Uterus (tissue), 3 donors: ENCODE measurements at regions not wholly inside any gene's neighbourhood (a gene's known extent, or its start where the extent isn't known, plus 50 kb on each side); places are given as distances from the start of the nearest gene placed in this dataset.

Experiments
- DNase-seq, 2 donors: peaks; one replicate each; pipeline ENCODE4 v3.0.0-alpha.2; 2019 to 2020
- H3K27ac ChIP-seq, 2 donors: fragments of 200-600 bp; sonication (generic); 1 replicate in 1 of 2; 2 replicates in 1 of 2; pipeline ENCODE4 v1.5.1; 2016 to 2018
- H3K27me3 ChIP-seq, 2 donors: fragments of 200-600 bp; sonication (generic); one replicate each; pipeline ENCODE4 v1.5.1; 2018 to 2019; ENCODE audit warnings: control low read depth in 1 of 2
- H3K36me3 ChIP-seq, 2 donors: fragments of 200-600 bp; sonication (generic); one replicate each; pipeline ENCODE4 v1.5.1; 2019; ENCODE audit warnings: control low read depth in 1 of 2
- H3K4me1 ChIP-seq, 2 donors: fragments of 200-600 bp; sonication (generic); one replicate each; pipeline ENCODE4 v1.5.1; 2018 to 2019; ENCODE audit warnings: control low read depth in 1 of 2
- H3K4me3 ChIP-seq, 2 donors: fragments of 200-600 bp; sonication (generic); 1 replicate in 1 of 2; 2 replicates in 1 of 2; pipeline ENCODE4 v1.5.1; 2018 to 2019; ENCODE audit warnings: mild to moderate bottlenecking in 1 of 2
- H3K9me3 ChIP-seq, 2 donors: fragments of 200-600 bp; sonication (generic); one replicate each; pipeline ENCODE4 v1.5.1; 2019; ENCODE audit warnings: control low read depth in 1 of 2
- CTCF ChIP-seq, 4 experiments: fragments of 200-600 bp in 2 of 4; fragments of 450-650 bp in 2 of 4; sonication (generic) in 2 of 4; IDR thresholded peaks; one replicate each; pipeline ENCODE4 v1.5.1; 2016 to 2019; ENCODE audit warnings: antibody characterized with exemption in 4 of 4, mild to moderate bottlenecking in 2 of 4, moderate library complexity in 1 of 4
- POLR2A ChIP-seq, 2 donors: fragments of 450-650 bp; IDR thresholded peaks; one replicate each; pipeline ENCODE4 v1.6.1; 2016; ENCODE audit warnings: antibody characterized with exemption in 2 of 2, mild to moderate bottlenecking in 1 of 2, moderate library complexity in 1 of 2
- intact Hi-C: fragments of 100-400 bp; cut with DNase I; formaldehyde crosslinking; loops from one replicate; pipeline ENCODE4 v1.15.1; 2023; ENCODE audit warnings: low total_unique reads
- donor health status: DM: yes; HTN: yes; CAD: no.

DNA sequence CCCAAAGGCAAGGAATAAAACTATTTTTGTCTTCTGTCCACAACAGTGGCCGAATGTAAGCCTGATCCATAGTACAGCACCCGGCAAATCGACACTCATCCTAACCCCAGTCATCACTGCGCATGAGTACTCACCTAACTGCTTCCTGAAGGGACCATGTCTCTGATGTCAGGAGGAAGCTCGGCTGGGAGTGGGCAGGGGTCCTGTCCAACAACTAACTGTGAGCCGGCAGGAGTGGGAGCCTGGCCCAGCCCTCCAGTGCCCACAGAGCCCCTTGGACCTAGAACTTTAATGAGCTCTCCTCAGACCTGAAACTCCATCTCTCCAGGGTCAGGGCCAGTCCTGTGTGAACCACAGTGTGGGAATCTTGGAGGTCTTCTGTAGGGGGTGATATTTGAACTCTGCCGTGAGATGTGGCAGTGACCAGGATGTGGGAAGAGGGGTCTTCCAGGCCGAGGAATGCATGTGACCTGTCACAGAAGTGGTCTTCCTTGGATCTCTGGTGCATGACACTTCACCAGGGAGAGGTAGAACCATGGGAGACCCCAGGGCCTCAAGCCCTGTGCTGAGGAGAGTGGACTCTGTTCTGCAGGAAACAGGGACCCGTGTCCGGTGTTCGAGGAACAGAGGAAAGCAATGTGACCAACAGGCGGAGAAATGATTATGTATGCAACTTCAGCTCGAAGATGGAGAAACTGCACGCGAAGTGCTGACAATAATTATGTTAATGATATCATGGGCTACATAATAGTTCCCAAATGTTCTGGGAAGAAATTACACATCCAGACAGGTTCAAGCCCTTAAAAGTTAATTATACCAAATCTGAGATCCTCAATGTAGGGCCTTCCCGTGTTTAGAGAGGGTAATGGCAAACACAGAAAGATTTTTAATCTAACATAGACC is 240.1 kb upstream of the HDAC4 start:
- H3K4me3 ChIP-seq = no peak overlapping the region

GRCh38 chr2:239640210-239640609 is 239.4 kb upstream of the HDAC4 start:
- H3K4me1 ChIP-seq = no peaks in the 10 kb centered on the region
- no peak overlapping the region for H3K4me3 ChIP-seq
- H3K27me3 ChIP-seq = no peaks in the 10 kb centered on the region
- intact Hi-C loops = no loop called here
- H3K36me3 ChIP-seq = no peaks in the 10 kb centered on the region
- H3K27ac ChIP-seq = no peak overlapping the region
- DNase-seq = no peak
- H3K9me3 ChIP-seq = no peaks in the 10 kb centered on the region
- TF ChIP-seq POLR2A (IDR thresholded peaks at IDR 0.05) = no peak
- no peak for TF ChIP-seq CTCF (IDR thresholded peaks at IDR 0.05)

More for the DNA sequence above, 240.1 kb upstream of the HDAC4 start:
- Histone ChIP-seq H3K27me3 (no peaks in the 10 kb centered on the region), H3K27ac (no peak overlapping the region), H3K4me1 (no peaks in the 10 kb centered on the region), H3K9me3 (no peaks in the 10 kb centered on the region), H3K36me3 (no peaks in the 10 kb centered on the region)
- intact Hi-C loops = no loop called here
- DNase-seq = no peak
- no peak for TF ChIP-seq CTCF (IDR thresholded peaks at IDR 0.05)
- no peak for TF ChIP-seq POLR2A (IDR thresholded peaks at IDR 0.05)

DNA sequence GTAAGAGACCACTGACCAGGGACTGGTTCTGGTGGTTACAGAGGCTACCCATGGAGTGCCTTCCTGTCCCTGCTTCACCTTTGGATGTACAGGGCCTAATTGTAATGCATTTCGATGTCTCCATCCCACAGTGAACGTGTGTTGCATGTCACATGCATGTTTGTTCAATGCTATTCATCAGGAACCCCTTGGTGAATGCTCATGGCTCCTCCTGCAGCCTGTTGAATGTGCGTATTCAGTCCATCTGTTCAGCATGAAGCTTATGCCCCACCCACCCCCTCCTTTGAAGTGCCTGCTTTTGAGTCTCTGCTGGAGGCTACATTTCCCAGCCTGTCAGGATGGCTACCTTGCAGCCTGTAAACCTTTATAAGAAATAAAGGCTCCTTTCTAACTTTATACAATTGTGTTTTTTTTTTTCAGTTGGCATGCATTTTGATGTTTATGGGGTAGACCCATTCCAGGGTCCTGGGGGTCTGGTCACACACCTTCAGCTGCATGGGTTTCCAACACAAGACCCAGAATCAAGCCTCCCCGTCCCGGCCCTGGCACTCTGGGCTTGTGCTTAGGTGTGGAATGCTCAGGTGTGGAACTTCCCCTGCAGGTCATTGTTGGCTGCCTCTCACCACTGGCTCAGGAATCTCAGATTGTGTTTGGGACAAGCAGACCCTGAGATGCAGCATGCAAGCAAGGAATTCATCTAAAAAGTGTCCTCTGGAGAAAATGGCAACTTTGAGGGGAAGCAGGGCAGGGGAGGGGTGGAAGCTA is 238.8 kb upstream of the HDAC4 start:
- Histone ChIP-seq H3K4me3 (no peak overlapping the region), H3K27me3 (no peaks in the 10 kb centered on the region), H3K4me1 (no peaks in the 10 kb centered on the region), H3K36me3 (no peaks in the 10 kb centered on the region), H3K9me3 (no peaks in the 10 kb centered on the region), H3K27ac (no peak overlapping the region)
- TF ChIP-seq POLR2A (IDR thresholded peaks at IDR 0.05) = no peak
- no peak for TF ChIP-seq CTCF (IDR thresholded peaks at IDR 0.05)
- intact Hi-C loops = no loop called here
- no peak for DNase-seq

DNA sequence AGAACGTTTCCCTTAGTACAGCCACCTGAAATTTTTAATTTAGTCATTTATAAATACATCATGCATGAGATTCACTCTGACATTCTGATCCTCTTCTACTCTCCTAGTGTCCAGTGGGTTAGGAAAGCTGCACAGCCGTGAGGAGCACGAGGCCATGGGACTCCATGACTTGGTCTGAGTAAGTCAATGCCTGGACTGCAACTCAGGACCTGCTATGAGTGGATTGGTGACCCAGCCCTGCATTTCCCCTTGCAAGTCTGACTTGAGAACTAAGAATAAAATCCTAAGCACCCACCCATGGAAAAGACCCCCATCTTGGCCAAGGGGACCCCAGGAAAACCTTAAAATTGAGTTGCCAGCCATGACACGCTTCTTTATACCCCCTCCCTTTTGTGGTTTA is 237.6 kb upstream of the HDAC4 start:
- TF ChIP-seq CTCF (IDR thresholded peaks at IDR 0.05) (no peak), POLR2A (IDR thresholded peaks at IDR 0.05) (no peak)
- intact Hi-C loops = no loop called here
- Histone ChIP-seq H3K27ac (no peak overlapping the region), H3K9me3 (no peaks in the 10 kb centered on the region), H3K4me1 (no peaks in the 10 kb centered on the region), H3K36me3 (no peaks in the 10 kb centered on the region), H3K4me3 (no peak overlapping the region), H3K27me3 (no peaks in the 10 kb centered on the region)
- DNase-seq = no peak

DNA sequence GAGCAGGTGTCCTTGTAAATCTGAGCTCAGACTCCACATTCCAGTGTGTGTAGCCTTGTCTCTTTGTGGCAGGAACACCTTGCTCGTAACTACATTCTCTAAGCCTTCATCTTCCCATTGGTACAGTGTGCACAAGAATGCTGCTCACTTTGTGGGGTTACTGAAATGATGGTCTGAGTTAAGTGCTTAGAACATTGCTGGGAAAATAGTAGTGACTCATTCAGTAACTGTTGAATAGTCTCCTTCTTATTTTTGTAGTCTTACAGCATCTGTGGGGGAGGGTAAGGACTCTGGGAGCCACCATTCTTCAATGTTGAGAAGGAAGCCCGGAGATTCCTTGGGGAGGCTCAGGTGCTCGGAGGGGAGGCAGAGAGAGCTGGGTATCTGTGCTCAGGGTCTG is 236.0 kb upstream of the HDAC4 start:
- Histone ChIP-seq H3K4me1 (no peaks in the 10 kb centered on the region), H3K9me3 (no peaks in the 10 kb centered on the region), H3K36me3 (no peaks in the 10 kb centered on the region), H3K27me3 (no peaks in the 10 kb centered on the region), H3K4me3 (no peak overlapping the region), H3K27ac (no peak overlapping the region)
- TF ChIP-seq POLR2A (IDR thresholded peaks at IDR 0.05) (no peak), CTCF (IDR thresholded peaks at IDR 0.05) (no peak)
- intact Hi-C loops = no loop called here
- DNase-seq = no peak
